ACC112 (cell line): ENCODE measurements at regions not wholly inside any gene's neighbourhood (a gene's known extent, or its start where the extent isn't known, plus 50 kb on each side); places are given as distances from the start of the nearest gene placed in this dataset.

Source experiments
- H2AFZ ChIP-seq: fragments of 200-600 bp; sonication (generic); one replicate; pipeline ENCODE4 v1.6.0; 2017; ENCODE audit warnings: antibody characterized with exemption, low read length; ENCODE audit not compliant: unreplicated experiment
- H3K27ac ChIP-seq: fragments of 200-600 bp; sonication (generic); 2 replicates; pipeline ENCODE4 v1.5.1; 2014; ENCODE audit warnings: low read depth, mild to moderate bottlenecking, antibody characterized with exemption, low read length, moderate library complexity
- H3K27me3 ChIP-seq: fragments of 200-600 bp; sonication (generic); 2 replicates; pipeline ENCODE4 v1.6.1; 2014; ENCODE audit warnings: mild to moderate bottlenecking, antibody characterized with exemption, low read length, moderate library complexity, mixed read lengths; ENCODE audit not compliant: insufficient read depth
- H3K36me3 ChIP-seq: fragments of 200-600 bp; sonication (generic); 2 replicates; pipeline ENCODE4 v1.6.1; 2016; ENCODE audit warnings: mild to moderate bottlenecking, antibody characterized with exemption, low read length, moderate library complexity, mixed read lengths; ENCODE audit not compliant: insufficient read depth
- H3K4me1 ChIP-seq: fragments of 200-600 bp; sonication (generic); one replicate; pipeline ENCODE4 v1.6.1; 2016; ENCODE audit warnings: low read length, mixed read lengths; ENCODE audit not compliant: insufficient read depth, unreplicated experiment, control insufficient read depth
- H3K4me3 ChIP-seq: fragments of 200-600 bp; sonication (generic); 2 replicates; pipeline ENCODE4 v1.5.1; 2014; ENCODE audit warnings: mild to moderate bottlenecking, low read depth, low read length
- H3K79me2 ChIP-seq: fragments of 200-600 bp; sonication (generic); one replicate; pipeline ENCODE4 v1.6.0; 2016; ENCODE audit warnings: low read length; ENCODE audit not compliant: control insufficient read depth, unreplicated experiment, insufficient read depth

DNA sequence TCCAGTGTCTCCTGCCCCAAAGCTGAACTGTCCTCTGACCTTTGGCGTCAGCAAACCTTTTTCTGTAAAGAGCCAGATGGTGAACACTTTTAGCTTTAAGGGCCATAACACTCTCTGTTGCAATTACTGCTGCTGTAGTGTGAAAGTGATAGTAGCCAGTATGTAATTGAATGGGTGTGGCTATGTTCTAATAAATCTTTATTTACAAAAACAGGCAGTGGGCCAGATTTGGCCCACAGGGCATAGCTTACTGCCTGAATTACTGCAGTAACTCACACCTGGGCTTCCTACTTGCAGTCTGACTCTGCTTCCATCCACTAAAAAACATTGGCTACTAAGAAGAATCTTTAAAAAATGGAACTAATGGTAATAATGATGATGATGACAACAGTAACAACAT lies 68.0 kb upstream of the SLC6A11 start:
- no peaks in the 10 kb centered on the region for H3K36me3 ChIP-seq
- H3K4me3 ChIP-seq, result no peak overlapping the region
- H3K27me3 ChIP-seq, result peaks cover 81% of the 10 kb centered on the region
- no peaks in the 10 kb centered on the region for H3K79me2 ChIP-seq
- no peaks in the 10 kb centered on the region for H3K4me1 ChIP-seq
- no peak overlapping the region for H3K27ac ChIP-seq
- no peak overlapping the region for H2AFZ ChIP-seq

DNA sequence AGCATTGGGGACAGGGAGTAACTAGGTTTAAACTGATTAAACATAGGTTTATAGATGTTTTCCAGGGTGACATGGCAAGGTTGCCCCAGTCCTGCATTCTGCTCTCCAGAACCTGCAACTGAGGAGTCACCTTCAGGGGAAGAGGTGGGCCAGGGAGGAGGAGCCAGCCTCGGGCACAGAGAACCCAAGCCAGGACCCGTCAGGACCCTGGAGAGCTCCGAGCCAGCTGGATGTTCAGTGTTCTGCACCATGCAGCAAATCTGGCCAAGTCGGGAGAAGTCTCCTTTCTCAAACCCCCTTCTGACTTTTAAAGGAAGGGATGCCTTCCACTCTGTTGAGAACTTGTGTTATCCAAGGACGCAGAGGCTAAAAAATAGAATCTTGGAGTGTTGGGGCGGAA lies 62.1 kb upstream of the SLC6A11 start:
- Histone ChIP-seq H3K27ac (no peak overlapping the region), H3K4me1 (peaks cover 3% of the 10 kb centered on the region), H3K4me3 (no peak overlapping the region), H3K79me2 (no peaks in the 10 kb centered on the region), H2AFZ (no peak overlapping the region), H3K36me3 (no peaks in the 10 kb centered on the region), H3K27me3 (peaks cover 70% of the 10 kb centered on the region)

DNA sequence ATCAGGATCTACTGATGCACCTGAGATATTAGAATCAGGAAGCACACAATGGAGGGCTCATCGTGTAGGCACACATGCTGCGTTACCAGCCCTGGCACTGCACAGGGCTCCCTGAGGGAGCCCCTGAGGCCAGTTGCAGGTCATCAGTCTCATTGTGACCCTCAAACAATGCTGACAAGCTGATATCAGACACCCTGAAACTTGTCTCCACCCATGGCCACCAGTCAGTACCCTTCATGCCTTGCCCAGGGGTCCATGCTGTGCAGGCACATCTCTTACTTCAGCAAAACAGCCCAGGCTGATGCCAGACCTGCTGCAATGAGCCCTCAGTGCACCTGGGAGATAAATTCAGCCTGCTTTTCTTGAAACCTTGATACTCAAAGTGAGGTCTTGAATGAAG lies 59.5 kb upstream of the SLC6A11 start:
- no peaks in the 10 kb centered on the region for H3K79me2 ChIP-seq
- H2AFZ ChIP-seq, result no peak overlapping the region
- no peak overlapping the region for H3K4me3 ChIP-seq
- H3K4me1 ChIP-seq, result peaks cover 3% of the 10 kb centered on the region
- H3K27me3 ChIP-seq, result peaks cover 70% of the 10 kb centered on the region
- no peak overlapping the region for H3K27ac ChIP-seq
- H3K36me3 ChIP-seq, result no peaks in the 10 kb centered on the region

DNA sequence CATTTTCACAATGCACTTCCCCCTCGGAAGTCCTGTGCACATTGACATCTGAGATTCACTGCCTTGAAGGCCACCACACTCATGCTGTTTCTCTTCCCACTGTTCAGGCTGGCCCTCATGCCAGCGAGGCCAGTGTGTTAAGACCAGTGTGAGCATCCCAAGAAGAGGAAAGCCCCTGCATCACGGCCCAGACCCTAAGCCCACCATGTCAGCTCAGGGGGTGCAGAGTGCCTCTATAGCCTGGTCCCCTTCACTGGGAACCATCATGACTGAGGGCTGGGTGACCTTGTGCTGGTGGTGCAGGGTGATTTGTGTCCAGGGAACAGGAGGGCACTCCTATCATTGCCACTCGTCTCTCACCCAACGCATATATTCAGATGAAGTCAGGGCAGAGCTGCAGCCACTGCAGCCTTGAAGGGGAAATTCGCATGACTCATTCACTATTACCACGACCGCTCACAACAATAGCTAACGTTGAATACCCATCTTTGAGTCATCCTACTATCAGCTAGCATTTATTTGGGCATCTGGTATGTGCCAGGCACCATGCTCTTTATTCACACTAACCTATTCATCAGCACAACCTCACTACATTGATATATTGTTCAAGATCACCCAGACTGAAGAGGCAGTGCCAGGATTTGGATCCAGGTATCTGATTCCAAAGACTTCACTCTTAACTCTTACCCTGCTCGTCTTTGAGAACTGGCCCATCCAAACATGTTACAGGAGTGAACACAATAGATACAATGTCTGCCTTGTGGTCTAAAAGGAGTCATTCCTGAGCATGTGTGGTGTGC lies 58.8 kb upstream of the SLC6A11 start:
- no peak overlapping the region for H3K4me3 ChIP-seq
- H3K36me3 ChIP-seq, result no peaks in the 10 kb centered on the region
- H3K79me2 ChIP-seq, result no peaks in the 10 kb centered on the region
- peaks cover 72% of the 10 kb centered on the region for H3K27me3 ChIP-seq
- peaks cover 3% of the 10 kb centered on the region for H3K4me1 ChIP-seq
- no peak overlapping the region for H3K27ac ChIP-seq
- no peak overlapping the region for H2AFZ ChIP-seq

DNA sequence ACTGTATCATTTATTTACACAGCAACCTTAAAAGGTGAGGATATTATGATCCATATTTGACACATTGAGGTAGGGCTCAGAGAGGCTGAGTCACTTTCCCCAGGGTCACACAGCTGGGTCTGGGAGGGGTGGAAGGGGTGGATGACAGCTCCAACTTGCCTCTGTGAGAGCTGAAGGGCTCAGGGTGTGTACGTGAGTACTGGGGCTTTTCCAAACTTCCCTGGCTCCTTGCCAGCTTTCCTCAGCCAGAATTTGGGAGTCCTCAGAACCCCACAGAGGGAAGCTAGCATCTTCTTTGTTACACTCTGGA lies 58.3 kb upstream of the SLC6A11 start:
- no peaks in the 10 kb centered on the region for H3K79me2 ChIP-seq
- no peak overlapping the region for H3K27ac ChIP-seq
- H3K27me3 ChIP-seq, result peaks cover 70% of the 10 kb centered on the region
- H3K4me3 ChIP-seq, result no peak overlapping the region
- peaks cover 3% of the 10 kb centered on the region for H3K4me1 ChIP-seq
- H2AFZ ChIP-seq, result no peak overlapping the region
- H3K36me3 ChIP-seq, result no peaks in the 10 kb centered on the region

DNA sequence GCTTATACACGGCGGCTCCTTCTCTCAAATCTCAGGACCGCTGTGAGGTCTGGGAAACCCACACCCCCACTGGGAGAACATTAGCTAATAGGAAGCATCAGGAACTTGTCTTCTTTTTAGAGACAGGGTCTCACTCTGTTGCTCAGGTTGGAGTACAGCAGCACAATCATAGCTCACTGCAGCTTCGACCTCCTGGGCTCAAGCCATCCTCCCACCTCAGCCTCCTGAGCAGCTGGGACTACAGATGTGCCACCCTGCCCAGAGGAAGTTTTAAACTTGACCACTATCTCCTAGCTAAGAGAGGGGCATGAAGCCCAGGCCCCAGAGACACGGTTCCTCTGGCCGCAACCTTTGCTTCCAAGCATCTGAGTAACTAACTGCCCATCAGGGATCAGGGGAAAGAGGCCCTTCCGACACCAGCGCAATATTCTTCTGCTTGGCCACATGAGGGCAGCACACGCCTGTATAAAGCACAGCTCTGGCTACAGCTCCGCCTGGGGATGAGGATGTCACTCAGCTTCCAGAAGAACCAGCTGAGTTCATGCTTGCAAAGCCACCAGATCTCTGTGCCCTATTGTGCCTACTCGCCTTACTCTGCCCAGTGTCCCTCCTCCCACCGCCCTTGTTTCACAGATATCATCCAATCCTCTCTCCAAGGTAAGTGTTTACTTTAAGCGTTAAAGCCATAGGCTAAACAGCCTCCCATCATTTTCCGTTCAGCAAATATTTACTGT lies 57.6 kb upstream of the SLC6A11 start:
- no peaks in the 10 kb centered on the region for H3K36me3 ChIP-seq
- H3K27ac ChIP-seq, result no peak overlapping the region
- peaks cover 66% of the 10 kb centered on the region for H3K27me3 ChIP-seq
- no peaks in the 10 kb centered on the region for H3K79me2 ChIP-seq
- no peak overlapping the region for H2AFZ ChIP-seq
- H3K4me3 ChIP-seq, result no peak overlapping the region
- peaks cover 3% of the 10 kb centered on the region for H3K4me1 ChIP-seq

DNA sequence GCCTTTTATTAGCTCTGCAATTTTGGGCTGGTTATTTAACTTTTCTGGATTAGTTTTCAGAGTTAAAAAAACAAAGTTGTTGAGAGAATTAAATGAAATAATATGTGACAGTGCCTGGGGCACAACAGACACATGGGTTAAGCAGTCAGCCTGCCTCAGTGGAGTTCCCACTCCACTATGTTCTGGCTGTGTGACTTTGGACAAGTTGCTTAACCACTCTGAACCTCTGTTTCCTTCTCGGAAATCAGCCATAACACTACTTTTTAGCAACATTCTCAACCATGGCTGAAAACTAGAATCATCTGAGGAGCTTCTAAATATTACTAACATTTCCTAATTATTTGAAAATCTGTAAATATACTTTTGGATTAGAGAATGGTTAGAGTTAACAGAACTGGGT lies 56.5 kb upstream of the SLC6A11 start:
- peaks cover 66% of the 10 kb centered on the region for H3K27me3 ChIP-seq
- H3K4me3 ChIP-seq, result no peak overlapping the region
- H3K4me1 ChIP-seq, result peaks cover 3% of the 10 kb centered on the region
- H3K36me3 ChIP-seq, result no peaks in the 10 kb centered on the region
- H2AFZ ChIP-seq, result no peak overlapping the region
- H3K79me2 ChIP-seq, result no peaks in the 10 kb centered on the region
- no peak overlapping the region for H3K27ac ChIP-seq

DNA sequence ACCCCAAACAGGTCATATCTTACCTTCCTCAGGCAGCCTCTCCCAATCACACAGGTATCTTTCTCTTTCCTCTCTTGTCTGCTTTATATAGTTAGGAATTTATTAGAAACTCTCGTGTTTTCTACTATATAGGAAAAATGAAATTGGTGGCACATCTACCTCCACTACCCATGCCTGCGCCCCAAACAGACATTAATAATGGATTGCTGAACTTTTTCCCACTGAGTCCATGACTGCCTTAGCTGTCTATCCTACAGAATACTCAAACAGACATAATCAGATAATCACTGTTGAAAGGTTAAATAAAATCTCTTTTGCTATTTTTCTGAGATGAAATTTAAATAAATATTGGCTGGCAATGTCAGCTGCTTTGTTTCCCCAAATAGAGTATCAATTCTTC lies 55.8 kb upstream of the SLC6A11 start:
- H3K4me1 ChIP-seq, result peaks cover 3% of the 10 kb centered on the region
- no peak overlapping the region for H2AFZ ChIP-seq
- H3K27me3 ChIP-seq, result peaks cover 66% of the 10 kb centered on the region
- H3K36me3 ChIP-seq, result no peaks in the 10 kb centered on the region
- H3K4me3 ChIP-seq, result no peak overlapping the region
- H3K79me2 ChIP-seq, result no peaks in the 10 kb centered on the region
- H3K27ac ChIP-seq, result no peak overlapping the region

DNA sequence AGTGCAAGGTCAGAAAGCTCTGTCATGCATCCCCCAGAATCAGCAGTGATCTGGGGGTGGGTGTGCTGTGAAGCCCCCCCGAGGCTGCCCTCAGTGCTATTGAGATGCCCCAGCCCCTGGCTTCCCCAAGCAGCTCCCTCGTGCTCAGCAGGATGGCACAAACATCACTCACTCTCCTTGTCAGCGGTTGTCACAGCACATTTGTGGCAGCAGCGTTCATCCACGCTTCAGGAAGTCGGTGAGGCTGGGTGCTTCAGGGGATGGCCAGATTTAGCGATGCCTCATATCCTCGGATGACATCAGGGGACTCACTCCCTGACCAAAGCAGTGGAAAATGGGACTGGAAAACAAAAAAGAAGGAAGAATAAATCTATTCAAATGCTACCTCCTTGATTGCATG lies 54.4 kb upstream of the SLC6A11 start:
- H3K27me3 ChIP-seq, result peaks cover 63% of the 10 kb centered on the region
- no peak overlapping the region for H2AFZ ChIP-seq
- H3K4me3 ChIP-seq, result no peak overlapping the region
- H3K36me3 ChIP-seq, result no peaks in the 10 kb centered on the region
- no peak overlapping the region for H3K27ac ChIP-seq
- H3K4me1 ChIP-seq, result peaks cover 3% of the 10 kb centered on the region
- H3K79me2 ChIP-seq, result no peaks in the 10 kb centered on the region

DNA sequence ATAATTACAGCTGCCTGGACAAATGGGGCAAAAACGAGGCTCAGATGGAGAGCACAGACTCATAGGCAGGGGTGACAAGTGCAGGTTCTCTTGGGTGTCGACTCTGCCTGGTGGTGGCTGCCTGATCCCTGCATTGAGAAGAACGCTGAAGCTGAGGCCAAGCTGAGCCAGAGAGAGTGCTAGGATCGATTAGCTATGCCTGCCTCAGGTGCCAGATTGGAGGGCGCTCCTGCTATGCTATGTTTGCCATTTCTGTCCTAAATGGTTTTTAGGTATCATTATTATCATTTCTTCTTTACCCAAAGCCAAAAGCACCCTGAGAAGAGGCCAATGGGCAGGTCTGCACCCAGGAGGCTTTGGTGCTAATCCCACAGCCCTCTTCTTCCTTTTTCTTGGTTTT lies 53.9 kb upstream of the SLC6A11 start:
- peaks cover 3% of the 10 kb centered on the region for H3K4me1 ChIP-seq
- H3K79me2 ChIP-seq, result no peaks in the 10 kb centered on the region
- no peak overlapping the region for H3K4me3 ChIP-seq
- H3K27me3 ChIP-seq, result peaks cover 65% of the 10 kb centered on the region
- H2AFZ ChIP-seq, result no peak overlapping the region
- no peaks in the 10 kb centered on the region for H3K36me3 ChIP-seq
- no peak overlapping the region for H3K27ac ChIP-seq

DNA sequence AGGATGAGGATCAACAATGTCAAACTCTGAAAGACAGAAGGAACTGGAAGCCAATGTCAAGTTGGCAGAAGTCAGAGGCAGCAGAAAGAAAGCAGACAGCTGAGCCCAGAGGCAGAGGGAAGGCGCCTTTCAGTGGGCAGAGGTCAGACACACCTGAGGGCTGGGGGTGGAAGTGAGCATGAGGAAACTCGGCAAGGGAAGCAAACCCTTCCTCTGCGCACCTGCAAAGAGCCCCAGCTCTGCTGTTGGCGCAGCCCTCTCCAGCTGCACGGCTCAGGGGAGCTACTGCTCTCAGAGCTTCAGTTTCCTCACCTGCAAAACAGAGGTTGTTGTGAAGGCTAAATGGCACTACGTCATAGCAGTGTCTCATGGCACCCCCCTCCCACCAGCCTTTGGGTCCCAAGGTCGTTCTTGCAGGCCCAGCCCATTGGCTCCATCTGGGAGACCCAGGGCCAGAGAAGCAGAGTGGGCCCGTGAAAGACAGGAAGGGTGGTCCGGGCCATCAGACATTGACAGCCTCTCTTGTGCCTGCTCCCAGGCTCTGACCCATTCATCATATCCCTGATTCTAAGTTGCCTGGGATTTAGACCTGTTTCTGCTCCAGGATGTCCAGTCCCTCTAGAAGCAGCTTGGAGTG lies 53.3 kb upstream of the SLC6A11 start:
- Histone ChIP-seq H3K4me3 (no peak overlapping the region), H3K27ac (no peak overlapping the region), H3K27me3 (peaks cover 72% of the 10 kb centered on the region), H3K79me2 (no peaks in the 10 kb centered on the region), H2AFZ (no peak overlapping the region), H3K4me1 (peaks cover under 1% of the 10 kb centered on the region), H3K36me3 (no peaks in the 10 kb centered on the region)
